ENCODE measurements at regions not wholly inside any gene's neighbourhood (a gene's known extent, or its start where the extent isn't known, plus 50 kb on each side); places are given as distances from the start of the nearest gene placed in this dataset.

GRCh38 chr4:11908205-11908604 lies 479.5 kb upstream of the HS3ST1 start (continued):
- TF ChIP-seq ARID4B (CRISPR knock-in tag; IDR thresholded peaks at IDR 0.05; ENCODE audit: borderline replicate concordance) (no peak), CDX4 (CRISPR knock-in tag; IDR thresholded peaks at IDR 0.05; ENCODE audit: borderline replicate concordance) (no peak), ETV6 (CRISPR knock-in tag; IDR thresholded peaks at IDR 0.05) (no peak), NFYB (CRISPR knock-in tag; conservative IDR thresholded peaks at IDR 0.05; ENCODE audit: low read depth) (no peak), GTF2I (CRISPR knock-in tag; conservative IDR thresholded peaks at IDR 0.05) (no peak)

- ATAC-seq (no peak), DNase-seq (ENCODE audit: low spot score) (no peak)
- Mint-ChIP-seq H3K4me3 (no peak overlapping the region), H3K27ac (no peak overlapping the region), H3K4me1 (peaks cover 24% of the 10 kb centered on the region), H3K27me3 (ENCODE audit: low read depth) (peaks cover 3% of the 10 kb centered on the region), H3K36me3 (peaks cover 7% of the 10 kb centered on the region; the same call in 1 of the 2 replicates), H3K9me3 (peaks cover 30% of the 10 kb centered on the region)
- CTCF ChIA-PET, result no interaction called here
- POLR2A ChIA-PET, result no interaction called here
- TF ChIP-seq PREB (CRISPR knock-in tag; IDR thresholded peaks at IDR 0.05; ENCODE audit: borderline replicate concordance), result no peak
- no peak for TF ChIP-seq NR2C2 (CRISPR knock-in tag; IDR thresholded peaks at IDR 0.05)
- no peak for TF ChIP-seq ATF6 (CRISPR knock-in tag; IDR thresholded peaks at IDR 0.05)
- TF ChIP-seq OVOL2 (CRISPR knock-in tag; IDR thresholded peaks at IDR 0.05; ENCODE audit: borderline replicate concordance), result no peak
- no peak for TF ChIP-seq NR1H2 (CRISPR knock-in tag; IDR thresholded peaks at IDR 0.05)
- TF ChIP-seq E2F5 (CRISPR knock-in tag; IDR thresholded peaks at IDR 0.05), result no peak
- TF ChIP-seq CREM (CRISPR knock-in tag; IDR thresholded peaks at IDR 0.05), result no peak
- TF ChIP-seq GRHL2 (CRISPR knock-in tag; IDR thresholded peaks at IDR 0.05; ENCODE audit: insufficient replicate concordance, severe bottlenecking), result no peak
Observed at GRCh38 chr4:11904846-11905739, 476.4 kb upstream of the HS3ST1 start.
